GM19395 (cell line): ENCODE measurements at regions not wholly inside any gene's neighbourhood (a gene's known extent, or its start where the extent isn't known, plus 50 kb on each side); places are given as distances from the start of the nearest gene placed in this dataset.

ENCODE experiments used
- ATAC-seq: cut with Tn5 transposase; IDR thresholded peaks from one replicate; pipeline ENCODE4 v1.9.1; 2021; ENCODE audit warnings: mild to moderate bottlenecking, moderate library complexity; ENCODE audit not compliant: unreplicated experiment

DNA sequence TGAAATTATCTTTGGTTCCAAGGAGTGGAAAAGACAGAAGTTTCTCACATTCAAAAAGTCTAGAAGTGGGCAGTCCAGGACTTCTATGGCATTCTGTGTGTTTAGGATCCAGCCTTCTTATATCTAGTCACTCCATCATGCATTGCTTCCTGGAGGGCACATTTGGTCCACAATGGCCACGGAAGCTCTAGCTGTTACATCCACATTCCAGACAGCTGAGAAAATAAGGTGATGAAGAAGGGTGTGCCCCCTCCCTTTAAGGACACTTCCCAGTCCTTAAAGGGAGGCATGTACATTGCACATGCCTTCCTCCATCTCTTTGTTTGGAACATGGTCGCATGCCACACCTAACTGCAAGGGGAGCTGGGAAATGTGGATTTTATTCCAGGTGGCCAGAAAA is 59.9 kb upstream of the BZW1 start:
- no peak for ATAC-seq

DNA sequence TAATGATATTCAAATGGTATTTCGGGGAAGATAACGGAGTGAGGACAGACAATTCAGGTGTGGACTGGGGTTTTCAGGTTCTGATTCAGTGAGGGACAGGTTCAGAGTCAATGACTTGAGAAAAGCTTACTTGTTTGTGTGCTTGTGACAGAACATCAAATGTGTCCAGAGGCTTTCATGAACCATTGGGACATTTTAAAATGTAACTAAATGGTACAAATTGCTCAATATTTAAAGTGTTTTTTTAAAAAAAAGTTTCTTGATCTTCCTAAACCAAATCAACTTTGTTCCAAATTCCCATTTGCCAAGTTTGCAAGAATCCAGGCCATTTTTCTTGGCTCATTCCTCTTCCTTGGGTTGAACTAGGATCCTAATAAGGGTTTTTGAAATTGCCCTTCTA is 59.4 kb upstream of the BZW1 start:
- no peak for ATAC-seq

DNA sequence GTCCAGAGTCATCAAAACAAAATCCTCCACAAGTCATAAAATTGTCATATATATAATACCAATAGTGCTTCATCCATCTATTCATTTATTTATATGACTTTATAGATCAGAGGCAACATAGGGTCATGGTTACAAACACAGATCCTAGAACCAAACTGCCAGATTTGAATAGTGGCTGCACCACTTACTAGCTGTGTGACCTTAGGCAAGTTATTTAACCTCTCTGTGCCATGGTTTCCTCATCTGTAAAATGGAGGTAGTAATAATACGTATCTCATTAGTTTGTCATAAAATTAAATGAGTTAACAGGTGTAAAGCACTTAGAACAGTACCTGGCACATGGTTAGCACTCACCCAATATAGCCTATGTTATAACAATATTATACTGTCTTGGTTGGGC is 58.9 kb upstream of the BZW1 start:
- no peak for ATAC-seq

DNA sequence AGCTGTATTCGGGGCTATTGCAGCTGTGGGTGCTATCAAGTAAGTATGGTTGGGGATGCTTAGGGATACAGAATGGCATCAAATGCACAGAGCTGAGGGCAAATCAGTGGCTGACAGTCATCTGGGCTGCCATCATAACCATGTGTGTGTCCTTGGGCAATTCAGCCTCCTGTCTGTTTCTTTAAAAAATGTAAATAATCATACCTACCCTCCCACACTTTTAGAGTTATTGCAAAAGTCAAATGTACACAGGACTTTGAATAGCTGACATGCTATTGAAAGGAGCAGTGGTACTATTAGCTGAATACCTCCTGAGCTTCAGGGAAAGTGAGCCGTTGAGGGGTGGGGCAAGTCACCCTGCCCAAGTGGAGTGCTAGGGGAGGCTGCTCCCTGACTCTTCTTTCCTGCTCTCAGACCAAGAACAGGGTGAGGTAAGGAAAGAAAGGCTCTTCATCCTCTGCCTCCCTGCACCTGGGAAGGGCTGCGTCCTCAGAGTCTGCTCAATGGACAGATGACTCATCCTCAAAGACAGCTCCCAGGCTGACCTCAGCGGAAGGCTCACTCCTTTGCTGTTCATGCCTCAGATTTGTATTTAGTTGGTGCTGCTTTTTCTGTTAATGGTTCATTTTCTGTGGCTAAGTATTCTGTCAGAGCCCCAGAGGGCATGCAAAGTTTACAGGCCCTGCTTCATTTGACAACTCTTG is 54.9 kb upstream of the BZW1 start:
- ATAC-seq: peak; percentile 83

DNA sequence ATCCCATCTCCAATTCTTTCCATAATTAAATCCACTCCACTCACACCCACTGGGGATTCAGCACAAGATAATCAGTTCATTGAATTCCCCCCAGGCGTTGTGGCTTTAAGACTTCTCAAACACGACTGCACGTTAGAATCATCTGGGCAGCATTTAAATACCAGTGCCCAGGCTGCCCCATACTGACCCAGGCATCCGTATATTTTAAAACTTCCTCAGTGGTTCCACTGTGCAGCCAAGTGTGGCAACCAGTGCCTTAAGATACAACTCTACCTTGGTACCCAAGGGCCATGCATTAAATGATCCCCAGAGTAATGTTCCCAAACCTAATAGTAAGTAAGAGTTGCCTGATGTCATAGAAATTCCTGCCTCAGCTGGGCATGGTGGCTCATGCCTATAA is 54.3 kb upstream of the BZW1 start:
- peak; percentile 15 for ATAC-seq

DNA sequence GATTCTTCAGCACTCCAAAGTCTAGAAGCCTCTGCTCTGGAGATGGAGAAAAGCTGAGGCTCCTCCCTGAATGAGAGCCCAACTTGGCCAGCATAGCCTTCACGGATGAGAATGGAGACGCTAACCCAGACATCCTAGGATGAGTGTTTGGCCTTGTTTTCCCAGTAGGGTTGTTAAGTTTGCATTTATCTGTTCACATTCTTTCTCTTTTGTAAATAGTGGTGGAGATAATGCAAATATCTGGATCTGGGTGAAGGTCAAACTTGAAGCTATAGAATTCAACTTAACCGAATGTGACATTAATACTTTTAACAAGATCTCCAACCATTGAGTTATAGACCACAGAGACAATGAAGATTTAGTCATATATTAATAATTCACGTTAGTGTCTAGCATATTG is 53.4 kb upstream of the BZW1 start:
- ATAC-seq: no peak

DNA sequence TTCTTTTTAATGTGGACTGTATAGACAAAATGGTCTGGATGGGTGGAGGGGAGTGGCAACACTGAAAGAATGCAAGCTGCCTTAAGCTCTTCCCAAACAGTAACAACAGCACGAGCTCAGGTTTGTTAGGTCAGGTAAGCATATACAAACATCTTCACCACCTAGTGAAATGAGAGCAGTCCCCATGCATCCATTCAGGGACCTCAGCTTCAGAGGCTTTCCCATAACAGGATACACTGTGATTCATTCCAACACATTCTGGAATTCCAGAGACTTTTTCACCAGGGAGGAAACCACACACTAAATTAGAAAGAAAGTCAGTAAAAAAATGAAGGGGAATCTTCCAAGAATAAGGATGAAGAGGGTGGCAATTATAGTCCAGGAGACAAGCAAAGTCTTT is 50.4 kb upstream of the BZW1 start:
- ATAC-seq: no peak
